NOMO-1 treated with dmso at 0.1 percent for 144 hours (cell line): ENCODE measurements at regions not wholly inside any gene's neighbourhood (a gene's known extent, or its start where the extent isn't known, plus 50 kb on each side); places are given as distances from the start of the nearest gene placed in this dataset.
"Not testable (repeated sequence)": the region's sequence is repeated elsewhere in the genome, so short reads cannot be mapped to it uniquely, and the experiment has no call there.

ENCODE experiments used
- DNase-seq: peaks from one replicate; lab custom pipeline; 2025; ENCODE audit not compliant: unreplicated experiment; lab: John Stamatoyannopoulos, UW

DNA sequence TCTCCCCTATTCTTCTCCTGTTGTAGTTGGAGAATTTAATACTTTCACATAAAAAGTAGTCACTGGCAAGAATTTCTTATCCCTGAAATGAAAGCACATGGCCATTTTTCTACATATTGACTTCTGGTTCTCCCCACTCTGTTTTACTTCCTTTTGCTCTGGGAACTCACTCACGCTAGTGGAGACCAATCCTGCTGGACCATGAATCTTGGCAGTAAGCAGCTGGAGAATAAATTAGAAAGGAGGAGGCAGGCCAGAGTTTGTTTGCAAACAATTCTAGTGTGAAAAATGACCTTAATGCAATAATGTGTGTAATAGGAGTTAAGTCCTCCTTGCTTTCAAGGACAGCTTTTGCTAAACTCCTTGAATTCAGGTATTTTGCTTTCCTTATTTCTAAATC, 412.3 kb upstream of the CHORDC1 start:
- DNase-seq, result no peak

DNA sequence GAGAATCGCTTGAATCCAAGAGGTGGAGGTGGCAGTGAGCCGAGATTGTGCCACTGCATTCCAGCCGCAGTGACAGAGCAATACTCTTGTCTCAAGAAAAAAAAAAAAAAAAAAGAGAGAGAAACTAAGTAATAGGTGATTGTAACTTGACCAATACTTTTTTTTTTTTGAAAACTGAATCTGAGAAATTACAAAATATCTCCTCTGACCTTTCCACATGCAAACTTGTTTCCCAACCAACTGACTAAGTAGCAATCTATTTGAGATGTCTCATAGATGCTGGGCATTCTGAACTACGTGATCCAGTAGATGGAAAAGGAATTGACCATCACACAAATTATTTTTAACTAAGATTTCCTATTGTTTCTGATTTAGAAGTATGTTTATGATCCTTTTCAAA, 407.3 kb upstream of the CHORDC1 start:
- no peak for DNase-seq

DNA sequence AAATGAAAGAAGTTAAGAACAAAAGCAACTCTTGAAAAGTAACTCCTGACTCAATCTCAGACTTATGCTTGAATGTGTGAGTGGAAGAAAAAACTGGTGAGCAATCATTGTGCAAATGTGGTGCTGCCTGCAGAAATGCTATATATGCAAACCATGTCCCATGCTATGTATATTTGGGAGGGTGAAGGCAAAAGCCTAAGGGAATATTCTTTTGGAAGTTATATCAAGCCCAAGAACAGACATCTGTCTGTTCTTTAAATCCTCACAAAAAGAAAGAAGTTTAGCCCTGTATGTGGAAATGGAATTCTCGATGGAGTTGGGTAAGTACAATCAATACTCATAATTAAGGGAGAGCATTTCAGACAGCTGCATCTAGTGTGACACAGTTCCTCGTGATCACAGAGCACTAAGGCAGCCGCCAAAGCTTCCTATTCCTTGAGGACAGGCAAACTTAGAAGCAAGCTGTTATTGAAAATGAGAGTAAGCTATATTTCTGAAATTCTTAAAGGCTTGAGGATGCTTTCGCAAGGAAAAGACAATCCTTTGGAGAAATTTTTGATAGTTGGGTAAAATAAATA, 406.5 kb upstream of the CHORDC1 start:
- no peak for DNase-seq

DNA sequence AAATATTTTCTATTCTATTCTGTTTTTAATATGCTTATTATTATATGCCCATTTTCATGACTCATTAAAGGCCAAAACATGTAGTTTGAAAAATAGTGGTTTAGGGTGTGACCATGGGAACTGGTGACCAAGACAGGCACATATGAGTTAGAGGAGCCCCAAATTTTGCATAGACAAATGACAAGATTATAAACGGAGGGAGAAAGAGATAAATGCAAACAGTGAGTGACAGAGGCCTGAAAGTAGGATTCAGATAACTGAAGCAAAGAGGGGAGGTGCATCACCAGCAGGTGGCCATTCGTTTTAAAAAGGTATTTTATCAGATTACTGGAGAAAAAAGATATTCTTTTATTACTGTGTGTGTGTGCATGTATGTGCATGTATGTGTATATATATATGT, 391.5 kb upstream of the CHORDC1 start:
- no peak for DNase-seq

DNA sequence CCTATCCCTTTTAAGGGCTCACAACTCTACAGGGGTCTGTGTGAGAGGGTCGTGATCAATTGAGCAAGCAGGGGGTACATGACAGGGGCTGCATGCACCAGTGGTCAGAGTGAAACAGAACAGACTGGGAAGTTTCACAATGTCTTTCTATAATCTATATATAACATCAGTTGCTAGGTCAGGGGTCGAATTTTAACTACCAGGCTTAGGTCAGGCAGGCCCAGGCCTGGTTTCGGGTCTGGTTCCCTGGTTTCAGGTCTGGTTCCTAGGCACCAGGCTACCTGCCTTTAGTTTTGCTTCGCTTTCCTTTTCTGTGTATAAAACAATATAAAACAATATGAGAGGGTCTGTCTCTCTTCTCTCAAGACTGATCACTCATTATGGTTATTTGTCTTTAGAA, 390.2 kb upstream of the CHORDC1 start:
- DNase-seq, result not testable (repeated sequence)

DNA sequence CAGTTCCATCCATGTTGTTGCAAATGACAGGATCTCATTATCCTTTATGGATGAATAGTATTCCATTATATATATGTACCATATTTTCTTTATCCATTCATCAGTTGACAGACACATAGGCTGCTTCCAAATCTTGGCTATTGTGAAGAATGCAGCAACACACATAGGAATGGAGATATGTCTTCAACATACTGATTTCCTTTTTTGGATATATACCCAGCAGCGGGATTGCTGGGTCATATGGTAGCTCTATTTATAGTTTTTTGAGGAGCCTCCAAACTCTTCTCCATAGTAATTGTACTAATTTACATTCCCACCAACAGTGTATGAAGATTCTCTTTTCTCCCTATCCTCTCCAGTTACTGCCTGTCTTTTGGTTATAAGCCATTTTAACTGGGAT, 383.9 kb upstream of the CHORDC1 start:
- no peak for DNase-seq

DNA sequence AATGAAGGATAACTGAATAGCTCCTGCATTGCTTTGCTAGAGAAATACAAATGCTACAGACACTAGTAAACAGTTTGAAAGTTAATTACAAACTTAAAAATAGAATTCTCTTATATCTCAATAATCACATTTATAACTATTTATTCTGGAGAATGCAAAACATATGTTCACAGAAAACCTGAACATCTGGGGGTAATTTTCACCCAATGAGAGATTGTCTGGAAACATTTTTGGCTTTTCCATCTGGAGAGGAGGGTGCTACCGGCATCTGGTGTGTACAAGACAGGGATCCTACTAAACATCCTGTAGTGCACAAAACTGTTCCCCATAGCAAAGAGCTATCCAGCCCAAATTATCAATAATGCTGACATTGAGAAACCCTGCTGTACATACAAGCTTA, 378.4 kb upstream of the CHORDC1 start:
- DNase-seq, result no peak

DNA sequence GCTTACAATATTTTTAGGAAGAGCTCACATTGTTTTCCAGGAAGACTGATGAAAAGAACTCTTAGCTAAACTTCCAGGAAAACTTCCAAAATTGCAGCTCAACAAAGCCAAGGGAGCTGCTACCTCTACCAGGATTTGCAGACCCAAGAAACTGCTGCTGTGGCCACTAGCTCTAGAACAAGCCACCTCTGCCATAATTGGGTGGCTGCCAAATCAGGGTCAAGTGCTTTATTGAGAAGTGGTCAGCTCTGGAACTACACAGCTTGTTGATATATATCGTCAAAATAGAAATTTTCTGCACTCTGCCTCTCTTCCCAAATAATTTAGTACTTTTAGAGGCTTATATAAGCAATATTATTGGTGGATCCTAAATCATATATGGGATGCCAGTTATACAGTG, 371.8 kb upstream of the CHORDC1 start:
- no peak for DNase-seq

DNA sequence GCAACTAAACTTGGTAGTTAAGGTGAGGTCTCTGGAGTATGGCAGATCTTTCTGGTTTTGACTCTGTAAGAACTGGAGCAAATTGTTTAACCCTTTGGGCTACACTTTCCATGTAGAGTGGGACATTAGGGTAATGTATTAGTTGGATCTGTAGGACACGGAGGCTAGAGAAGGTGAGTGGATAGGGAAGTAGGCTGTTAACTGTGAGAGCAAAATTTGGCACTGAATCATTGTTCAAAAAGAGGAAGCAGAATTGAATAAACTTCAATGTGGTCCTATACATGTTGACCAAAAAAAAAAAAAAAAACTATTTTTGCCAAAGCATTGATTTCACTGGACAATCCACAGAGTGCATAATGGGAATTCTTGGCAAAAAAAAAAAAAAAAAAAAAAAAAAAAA, 370.2 kb upstream of the CHORDC1 start:
- DNase-seq, result no peak

DNA sequence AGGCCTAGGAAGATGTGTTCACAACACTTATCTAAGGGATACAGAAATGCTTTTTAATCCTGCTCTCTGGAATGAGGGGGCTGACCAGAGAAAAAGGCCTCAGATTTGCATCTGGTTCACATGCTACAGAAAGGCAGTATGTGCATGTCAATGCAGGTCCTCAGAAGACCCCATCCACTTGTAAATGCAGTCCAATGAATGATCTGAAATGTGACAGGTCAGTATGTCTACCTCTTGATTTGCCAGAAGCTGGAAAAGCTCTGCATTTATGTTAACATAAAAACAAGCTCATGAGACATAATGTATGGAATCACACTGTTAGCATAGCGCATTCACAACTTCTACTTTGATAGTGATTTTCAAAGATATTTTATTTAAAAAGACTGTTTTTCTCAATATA, 367.4 kb upstream of the CHORDC1 start:
- no peak for DNase-seq

DNA sequence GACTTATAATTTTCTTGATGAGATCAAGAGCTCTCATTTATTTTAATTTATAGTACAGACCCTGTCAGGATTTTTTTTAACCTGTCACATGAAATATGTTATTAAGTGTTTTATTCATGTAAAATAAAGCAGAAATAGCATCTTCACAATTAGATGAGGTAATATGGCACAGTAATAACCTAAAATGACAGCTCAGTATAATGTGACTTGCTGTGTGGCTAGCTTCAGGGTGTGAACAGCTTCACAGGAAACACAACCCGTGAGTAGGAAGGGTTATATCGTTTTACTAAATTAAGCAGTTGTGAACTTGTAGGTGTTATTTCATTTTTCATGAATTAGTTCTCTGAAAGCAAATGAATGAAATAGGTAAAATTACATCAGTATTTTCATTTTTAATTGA, 366.9 kb upstream of the CHORDC1 start:
- DNase-seq, result no peak

DNA sequence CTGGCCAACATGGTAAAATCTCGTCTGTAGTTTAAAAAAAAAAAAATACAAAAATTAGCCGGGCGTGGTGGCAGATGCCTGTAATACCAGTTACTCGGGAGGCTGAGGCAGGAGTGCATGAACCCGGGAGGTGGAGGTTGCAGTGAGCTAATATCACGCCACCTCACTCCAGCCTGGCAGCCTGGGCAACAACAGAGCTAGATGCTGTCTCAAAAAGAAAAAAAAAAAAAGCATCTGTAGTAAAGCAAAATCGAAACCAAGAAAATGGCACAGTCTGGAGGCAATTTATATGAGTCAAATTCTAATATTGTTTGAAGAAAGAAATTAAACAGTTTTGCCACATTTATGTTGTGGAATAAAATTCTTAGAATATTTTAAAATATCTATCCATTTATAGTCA, 365.0 kb upstream of the CHORDC1 start:
- DNase-seq, result no peak

DNA sequence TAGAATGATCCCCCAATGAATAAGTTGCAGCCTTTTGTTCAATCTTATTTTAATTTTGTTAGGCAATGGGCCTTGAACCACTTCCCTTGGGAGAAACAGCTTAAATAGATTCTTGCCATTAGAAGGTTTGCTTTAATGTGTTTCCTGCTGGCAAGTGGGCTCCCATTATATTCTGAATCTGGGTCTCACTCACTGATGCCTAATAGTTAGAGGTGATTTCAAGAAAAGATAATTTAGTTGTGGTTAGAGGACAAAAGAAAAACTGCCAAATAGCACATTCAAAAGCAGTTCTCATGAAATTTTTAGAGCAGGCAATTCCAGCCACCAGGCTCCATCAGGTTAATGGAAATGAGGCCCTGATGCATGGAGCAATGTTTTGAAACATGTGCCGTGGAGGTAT, 362.6 kb upstream of the CHORDC1 start:
- DNase-seq, result no peak

DNA sequence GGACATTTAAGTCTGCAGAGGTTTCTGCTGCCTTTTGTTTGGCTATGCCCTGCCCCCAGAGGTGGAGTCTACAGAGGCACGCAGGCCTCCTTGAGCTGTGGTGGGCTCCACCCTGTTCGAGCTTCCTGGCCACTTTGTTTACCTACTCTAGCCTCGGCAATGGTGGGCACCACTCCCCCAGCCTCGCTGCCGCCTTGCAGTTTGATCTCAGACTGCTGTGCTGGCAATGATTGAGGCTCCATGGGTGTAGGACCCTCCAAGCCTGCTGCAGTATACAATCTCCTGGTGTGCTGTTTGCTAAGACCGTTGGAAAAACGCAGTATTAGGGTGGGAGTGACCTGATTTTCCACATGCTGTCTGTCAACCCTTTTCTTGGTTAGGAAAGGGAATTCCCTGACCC, 360.1 kb upstream of the CHORDC1 start:
- not testable (repeated sequence) for DNase-seq

DNA sequence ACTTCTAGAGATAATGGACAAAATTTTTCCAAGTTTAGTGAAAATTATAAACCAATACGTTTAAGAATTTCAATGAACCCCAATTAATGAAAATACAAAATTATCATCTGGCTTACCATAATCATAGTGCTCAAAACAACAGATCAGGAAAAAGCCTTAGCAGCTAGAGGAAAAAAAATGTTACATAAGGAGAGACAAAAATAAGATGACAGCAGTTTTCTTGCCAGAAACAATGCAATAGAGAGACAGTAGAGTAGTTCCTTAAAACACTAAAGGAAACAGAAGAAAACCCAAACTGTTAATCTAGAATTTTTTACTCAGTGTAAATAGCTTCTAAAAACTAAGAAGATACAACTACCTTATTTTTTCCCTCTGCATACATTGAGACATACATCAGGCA, 341.7 kb upstream of the CHORDC1 start:
- no peak for DNase-seq

DNA sequence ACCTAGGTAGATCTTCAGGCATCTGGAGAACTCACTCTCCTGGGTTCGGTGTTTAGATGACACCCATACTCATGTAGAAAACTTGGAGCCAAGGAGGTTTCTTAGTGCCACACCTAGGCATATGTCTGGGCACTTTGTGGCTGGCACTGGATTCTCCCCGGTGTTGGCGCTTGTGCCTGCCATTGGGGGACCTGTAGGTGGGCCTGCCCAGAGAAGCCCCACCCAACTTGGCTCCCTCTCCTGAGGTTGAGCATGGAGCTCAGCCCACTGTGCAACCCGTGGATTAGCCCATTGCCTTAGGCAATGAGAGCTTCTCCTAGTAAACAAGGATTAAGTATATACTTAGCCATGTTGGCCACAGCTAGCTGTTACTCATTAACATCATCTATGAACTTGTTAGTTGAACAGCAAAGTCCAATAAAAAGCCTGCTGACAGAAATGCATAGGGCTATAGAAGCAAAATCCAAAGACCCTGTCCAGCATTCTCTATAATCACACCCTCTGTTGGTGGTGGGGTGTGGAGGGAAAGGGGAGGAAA, 335.5 kb upstream of the CHORDC1 start:
- no peak for DNase-seq

DNA sequence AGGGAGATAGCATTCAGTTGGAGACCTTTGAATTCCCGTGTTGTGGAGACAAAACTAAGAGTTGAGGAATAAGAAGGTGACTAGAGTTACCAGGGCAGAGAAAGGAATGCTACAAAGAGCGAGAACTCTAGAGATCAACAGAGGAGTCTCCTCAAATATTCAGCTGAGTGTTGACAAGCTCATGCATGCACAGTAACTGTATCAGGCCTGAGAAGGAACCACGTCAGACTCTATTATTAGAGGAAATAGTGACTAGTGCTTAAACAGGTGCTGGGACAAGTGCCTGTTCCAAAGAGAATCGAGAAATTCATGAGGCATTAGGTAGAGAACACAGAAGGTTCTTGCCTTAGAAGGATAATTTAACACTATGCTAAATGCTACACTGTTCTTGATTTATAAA, 333.8 kb upstream of the CHORDC1 start:
- DNase-seq, result no peak

DNA sequence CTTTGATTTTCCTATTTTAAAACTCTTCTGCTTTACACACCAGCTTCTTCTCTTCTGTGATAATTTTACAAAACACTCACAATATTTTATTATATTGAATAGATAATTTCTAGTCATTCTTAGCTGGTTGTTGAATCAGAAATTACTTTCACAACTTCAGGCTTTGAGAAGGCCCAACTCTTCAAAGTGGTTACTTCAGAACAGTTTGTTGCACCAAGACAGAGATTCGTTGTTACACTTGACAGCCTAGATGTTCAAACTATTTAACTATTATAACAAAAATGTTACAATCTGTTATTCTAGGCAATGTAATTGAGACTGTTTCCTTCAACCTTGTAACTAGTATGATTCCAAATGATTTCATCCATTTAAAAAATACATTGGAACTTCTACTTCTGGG, 333.2 kb upstream of the CHORDC1 start:
- DNase-seq, result no peak

DNA sequence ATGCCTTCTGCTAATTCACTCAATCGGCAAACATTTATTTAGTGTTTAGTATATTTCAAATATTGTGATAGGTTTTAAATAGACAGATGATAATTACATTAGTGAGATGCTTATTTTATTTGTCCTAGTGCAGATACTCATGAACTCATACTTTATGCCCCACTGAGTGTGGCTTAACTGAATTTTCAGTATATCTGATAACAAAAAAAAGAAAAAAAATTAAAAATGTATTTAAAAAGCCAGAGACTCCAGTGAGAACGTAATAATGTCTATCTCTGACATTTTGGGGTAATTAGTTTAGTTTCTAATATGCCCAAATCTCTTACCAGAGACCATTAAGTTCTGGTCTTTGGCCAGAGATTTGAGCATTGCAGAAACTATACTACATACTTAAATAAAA, 332.6 kb upstream of the CHORDC1 start:
- no peak for DNase-seq

DNA sequence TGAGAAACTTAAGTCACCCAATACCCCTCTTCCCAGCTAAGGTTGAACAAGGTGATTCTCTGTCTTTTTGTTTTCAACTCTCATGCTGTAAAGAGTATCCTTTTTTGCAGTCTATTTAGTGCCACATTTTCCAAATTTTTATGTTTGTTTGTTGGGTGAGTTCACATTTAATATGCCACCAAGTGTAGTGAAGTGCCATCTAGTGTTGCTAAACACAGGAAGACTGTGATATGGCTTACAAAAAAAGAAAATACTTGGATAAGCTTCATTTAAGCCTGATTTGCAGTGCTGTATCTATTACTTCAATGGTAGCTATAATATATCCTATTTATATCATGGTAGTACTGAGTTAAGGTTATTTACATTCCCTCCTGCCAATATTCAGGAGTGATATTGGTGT, 319.2 kb upstream of the CHORDC1 start:
- DNase-seq, result no peak

DNA sequence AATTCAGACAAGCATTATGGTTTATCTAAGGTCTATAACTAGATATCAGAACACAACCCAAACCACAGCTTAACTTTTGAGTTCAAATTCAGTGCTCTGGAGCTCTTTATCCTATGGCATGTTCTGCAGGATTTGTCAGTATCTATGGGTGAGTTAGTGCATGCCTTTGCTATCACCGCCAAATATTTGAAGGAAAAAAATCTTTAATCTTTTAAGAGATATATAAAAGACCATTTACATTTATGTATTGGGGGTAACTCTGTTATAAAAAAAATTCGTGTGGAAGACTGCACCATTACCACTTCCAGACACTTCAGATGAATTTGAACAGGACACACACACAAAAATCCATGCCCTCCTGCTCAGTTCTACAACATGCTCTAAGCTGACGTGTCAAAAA, 313.5 kb upstream of the CHORDC1 start:
- no peak for DNase-seq

DNA sequence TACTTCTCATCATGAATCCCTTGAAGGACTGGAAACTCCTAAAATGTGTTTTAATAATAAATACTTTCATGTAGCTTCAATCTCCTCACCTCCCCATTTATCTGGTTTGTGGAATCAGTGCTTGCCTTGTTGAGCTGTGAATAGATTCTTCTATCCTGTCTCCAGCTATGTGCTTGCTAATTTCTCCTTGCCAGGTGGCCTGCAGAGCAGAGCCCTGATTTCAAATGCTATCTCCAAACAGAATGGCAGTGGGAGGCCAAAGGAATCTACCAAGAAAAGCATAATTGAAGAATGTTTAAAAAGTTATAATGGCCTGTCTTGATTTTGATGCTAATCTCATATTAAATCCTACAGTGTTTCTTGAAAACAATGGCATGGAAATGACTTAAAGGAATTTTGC, 309.3 kb upstream of the CHORDC1 start:
- no peak for DNase-seq

DNA sequence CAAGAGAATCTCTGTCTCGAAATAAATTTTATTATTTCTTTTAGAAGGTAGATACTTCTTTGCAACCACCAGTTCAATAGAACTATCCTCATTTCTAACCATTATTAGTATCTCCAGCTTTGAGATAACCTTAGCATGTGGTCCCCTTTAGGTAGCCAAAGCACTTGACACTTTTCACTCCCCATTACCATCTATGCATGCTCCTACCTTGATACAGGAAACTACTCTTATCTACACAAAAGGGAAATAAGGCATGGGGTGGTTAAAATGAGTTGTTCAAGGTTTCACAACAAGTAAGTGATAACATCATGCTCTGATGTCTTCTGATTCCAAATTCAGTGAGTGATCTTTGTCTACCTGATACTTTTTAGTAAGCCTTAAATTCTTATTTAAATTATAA, 308.2 kb upstream of the CHORDC1 start:
- DNase-seq, result no peak

DNA sequence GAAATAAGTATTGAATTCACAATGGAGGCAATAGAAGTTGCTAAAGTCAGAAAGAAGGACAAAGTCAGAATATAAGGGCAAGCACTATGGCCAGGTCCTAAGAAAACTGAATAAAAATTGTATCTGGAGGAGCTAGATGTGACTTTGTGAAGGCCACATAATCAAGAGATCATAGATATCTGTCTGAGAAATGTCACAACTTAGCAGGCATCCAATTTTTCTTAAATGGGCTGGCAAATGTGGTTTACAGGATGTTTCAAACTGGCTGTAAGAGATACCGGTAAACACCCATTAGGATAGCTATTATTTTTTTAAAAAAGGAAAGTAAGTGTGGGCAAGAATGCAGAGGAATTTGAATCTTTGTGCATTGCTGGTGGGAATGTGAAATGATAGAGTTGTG, 303.1 kb upstream of the CHORDC1 start:
- DNase-seq, result no peak
